Activated CD8-positive, alpha-beta memory T cell treated with anti-CD3 and anti-CD28 coated beads for 36 hours (primary cell): ENCODE measurements at regions not wholly inside any gene's neighbourhood (a gene's known extent, or its start where the extent isn't known, plus 50 kb on each side); places are given as distances from the start of the nearest gene placed in this dataset.
"Not testable (repeated sequence)": the region's sequence is repeated elsewhere in the genome, so short reads cannot be mapped to it uniquely, and the experiment has no call there.

Experiments used
- CTCF ChIA-PET: fragments of 350-600 bp; sonication (Branson Sonifier 250); formaldehyde crosslinking; loops from one replicate; lab custom pipeline; 2021; ENCODE audit warnings: antibody characterized with exemption; lab: Charles Lee
- POLR2A ChIA-PET: fragments of 350-600 bp; sonication (Branson Sonifier 250); formaldehyde crosslinking; loops from one replicate; lab custom pipeline; 2021; ENCODE audit warnings: antibody characterized with exemption; lab: Charles Lee

GRCh38 chr6:155627722-155628212 lies 172.1 kb upstream of the NOX3 start:
- CTCF ChIA-PET = not testable (repeated sequence)

GRCh38 chr6:155623450-155624178 lies 168.0 kb upstream of the NOX3 start:
- ChIA-PET CTCF (no interaction called here), POLR2A (no interaction called here)

More at GRCh38 chr6:155627722-155628212, 172.1 kb upstream of the NOX3 start:
- POLR2A ChIA-PET = not testable (repeated sequence)

GRCh38 chr6:155614606-155615005 lies 159.0 kb upstream of the NOX3 start:
- ChIA-PET CTCF (no interaction called here), POLR2A (no interaction called here)

GRCh38 chr6:155611742-155612141 lies 156.1 kb upstream of the NOX3 start:
- CTCF ChIA-PET = no interaction called here
- POLR2A ChIA-PET = no interaction called here

- ChIA-PET POLR2A (no interaction called here), CTCF (no interaction called here)
These were observed 149.4 kb upstream of the NOX3 start for GRCh38 chr6:155604991-155605390.

GRCh38 chr6:155599561-155599960 lies 143.9 kb upstream of the NOX3 start:
- ChIA-PET CTCF (no interaction called here), POLR2A (no interaction called here)

- ChIA-PET CTCF (no interaction called here), POLR2A (no interaction called here)
These were observed 143.5 kb upstream of the NOX3 start for GRCh38 chr6:155599160-155599559.

- ChIA-PET POLR2A (no interaction called here), CTCF (no interaction called here)
These were observed 139.6 kb upstream of the NOX3 start for GRCh38 chr6:155595284-155595683.

GRCh38 chr6:155591741-155592140 lies 136.1 kb upstream of the NOX3 start:
- ChIA-PET CTCF (no interaction called here), POLR2A (no interaction called here)

GRCh38 chr6:155589190-155589589 lies 133.6 kb upstream of the NOX3 start:
- CTCF ChIA-PET = no interaction called here

GRCh38 chr6:155587817-155588216 lies 132.2 kb upstream of the NOX3 start:
- ChIA-PET POLR2A (no interaction called here), CTCF (interaction anchor here (0.6 kb wide), 1 partner anchor 858 kb away, joined by 4 read pairs; no protein-coding TSS in a partner anchor)

More at GRCh38 chr6:155589190-155589589, 133.6 kb upstream of the NOX3 start:
- POLR2A ChIA-PET = no interaction called here

GRCh38 chr6:155586090-155586489 lies 130.5 kb upstream of the NOX3 start:
- POLR2A ChIA-PET = no interaction called here
- CTCF ChIA-PET = no interaction called here

GRCh38 chr6:155584006-155584405 lies 128.4 kb upstream of the NOX3 start:
- ChIA-PET POLR2A (no interaction called here), CTCF (no interaction called here)

GRCh38 chr6:155582016-155582991 lies 126.7 kb upstream of the NOX3 start:
- CTCF ChIA-PET = no interaction called here
- POLR2A ChIA-PET = no interaction called here

GRCh38 chr6:155580904-155581303 lies 125.3 kb upstream of the NOX3 start:
- ChIA-PET CTCF (interaction anchor here (1.2 kb wide), 1 partner anchor 69 kb away, joined by 3 read pairs; no protein-coding TSS in a partner anchor), POLR2A (no interaction called here)

- CTCF ChIA-PET = no interaction called here
- POLR2A ChIA-PET = no interaction called here
These were observed 122.6 kb upstream of the NOX3 start for GRCh38 chr6:155578251-155578650.

- CTCF ChIA-PET = no interaction called here
- POLR2A ChIA-PET = no interaction called here
These were observed 106.3 kb upstream of the NOX3 start for GRCh38 chr6:155561966-155562364.

- POLR2A ChIA-PET = no interaction called here
- CTCF ChIA-PET = no interaction called here
These were observed 105.8 kb upstream of the NOX3 start for GRCh38 chr6:155561257-155561965.

GRCh38 chr6:155549928-155550327 lies 94.3 kb upstream of the NOX3 start:
- ChIA-PET CTCF (no interaction called here), POLR2A (no interaction called here)
